GM18858 (cell line): ENCODE measurements at regions not wholly inside any gene's neighbourhood (a gene's known extent, or its start where the extent isn't known, plus 50 kb on each side); places are given as distances from the start of the nearest gene placed in this dataset.

ENCODE experiments used
- ATAC-seq: cut with Tn5 transposase; IDR thresholded peaks from one replicate; pipeline ENCODE4 v1.9.1; 2021; ENCODE audit not compliant: unreplicated experiment

- ATAC-seq = no peak
Observed at GRCh38 chr2:18639756-18640453, 50.5 kb upstream of the NT5C1B start.
